ENCODE measurements at regions not wholly inside any gene's neighbourhood (a gene's known extent, or its start where the extent isn't known, plus 50 kb on each side); places are given as distances from the start of the nearest gene placed in this dataset.
"Not testable (repeated sequence)": the region's sequence is repeated elsewhere in the genome, so short reads cannot be mapped to it uniquely, and the experiment has no call there.

GRCh38 chr5:118466418-118466817 is 521.9 kb downstream of the DTWD2 start:
- TF ChIP-seq CTCF (IDR thresholded peaks at IDR 0.05; ENCODE audit: poor library complexity, severe bottlenecking) = no peak
- no peak for TF ChIP-seq RAD21 (conservative IDR thresholded peaks at IDR 0.05)
- no peak for TF ChIP-seq EP300 (conservative IDR thresholded peaks at IDR 0.05; ENCODE audit: poor library complexity, severe bottlenecking)
- no peak for TF ChIP-seq SMC3 (conservative IDR thresholded peaks at IDR 0.05; ENCODE audit: poor library complexity)
- TF ChIP-seq REST (IDR thresholded peaks at IDR 0.05; ENCODE audit: borderline replicate concordance) = no peak
- TF ChIP-seq TAF1 (IDR thresholded peaks at IDR 0.05; ENCODE audit: low read depth) = no peak
- no peak for TF ChIP-seq MXI1 (conservative IDR thresholded peaks at IDR 0.05; ENCODE audit: poor library complexity, severe bottlenecking)
- TF ChIP-seq EZH2 (IDR thresholded peaks at IDR 0.05; ENCODE audit: borderline replicate concordance, insufficient read depth, low read length, poor library complexity, severe bottlenecking) = no peak
- TF ChIP-seq POLR2AphosphoS5 (IDR thresholded peaks at IDR 0.05) = no peak
- H3K9ac ChIP-seq (ENCODE audit: low read length) = no peak overlapping the region
- no peaks in the 10 kb centered on the region for H3K9me3 ChIP-seq (ENCODE audit: low read length)

GRCh38 chr5:118462276-118462675 is 526.1 kb downstream of the DTWD2 start:
- not testable (repeated sequence) for H3K27me3 ChIP-seq (ENCODE audit: insufficient read depth, low read depth, low read length); H3K9me3 ChIP-seq (ENCODE audit: low read length); H3K9ac ChIP-seq (ENCODE audit: low read length); H3K79me2 ChIP-seq (replicated peaks; ENCODE audit: insufficient read depth, low read length); H3K9me2 ChIP-seq (ENCODE audit: insufficient read depth, low read length); H3K4me3 ChIP-seq (ENCODE audit: low read length); H3K4me2 ChIP-seq (ENCODE audit: low read length); H2AFZ ChIP-seq (ENCODE audit: low read depth, low read length); H3F3A ChIP-seq (ENCODE audit: insufficient read depth, low read length, poor library complexity, severe bottlenecking); H3K36me3 ChIP-seq (ENCODE audit: insufficient read depth, low read length); H3K27ac ChIP-seq (ENCODE audit: low read length); H4K20me1 ChIP-seq (ENCODE audit: insufficient read depth)

More at GRCh38 chr5:118466418-118466817, 521.9 kb downstream of the DTWD2 start:
- H3K27me3 ChIP-seq (ENCODE audit: insufficient read depth, low read depth, low read length) = no peaks in the 10 kb centered on the region
- H3K79me2 ChIP-seq (replicated peaks; ENCODE audit: insufficient read depth, low read length) = no peaks in the 10 kb centered on the region
- no peaks in the 10 kb centered on the region for H3F3A ChIP-seq (ENCODE audit: insufficient read depth, low read length, poor library complexity, severe bottlenecking)
- H3K4me2 ChIP-seq (ENCODE audit: low read length) = no peak overlapping the region
- H3K9me2 ChIP-seq (ENCODE audit: insufficient read depth, low read length) = no peaks in the 10 kb centered on the region
- no peaks in the 10 kb centered on the region for H4K20me1 ChIP-seq (ENCODE audit: insufficient read depth)
- no peak overlapping the region for H2AFZ ChIP-seq (ENCODE audit: low read depth, low read length)
- H3K4me3 ChIP-seq (ENCODE audit: low read length) = no peak overlapping the region
- H3K27ac ChIP-seq (ENCODE audit: low read length) = no peak overlapping the region
- no peaks in the 10 kb centered on the region for H3K36me3 ChIP-seq (ENCODE audit: insufficient read depth, low read length)

DNA sequence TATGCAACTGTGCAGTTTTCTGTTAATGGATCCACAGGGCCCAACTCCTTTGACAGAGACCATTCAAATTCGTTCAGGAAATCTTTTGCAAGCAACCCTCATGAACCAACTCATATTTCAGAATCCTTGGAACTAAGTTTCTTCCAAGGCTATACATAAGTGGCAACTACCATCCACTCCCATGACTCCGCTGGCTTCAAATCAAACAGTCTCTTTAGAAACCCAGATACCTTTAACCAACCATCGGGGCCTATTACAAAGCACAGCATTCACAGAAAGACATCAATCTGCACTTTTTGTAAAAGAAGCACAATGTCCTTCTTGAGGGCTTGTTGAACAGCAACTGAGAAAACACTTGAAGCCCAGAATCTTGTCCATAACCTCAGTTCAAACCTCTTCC is 526.9 kb downstream of the DTWD2 start:
- no peak overlapping the region for H3K4me2 ChIP-seq (ENCODE audit: low read length)
- no peak overlapping the region for H3K9ac ChIP-seq (ENCODE audit: low read length)
- H3F3A ChIP-seq (ENCODE audit: insufficient read depth, low read length, poor library complexity, severe bottlenecking) = no peaks in the 10 kb centered on the region
- no peaks in the 10 kb centered on the region for H3K79me2 ChIP-seq (replicated peaks; ENCODE audit: insufficient read depth, low read length)
- no peaks in the 10 kb centered on the region for H4K20me1 ChIP-seq (ENCODE audit: insufficient read depth)
- H3K9me3 ChIP-seq (ENCODE audit: low read length) = no peaks in the 10 kb centered on the region
- H2AFZ ChIP-seq (ENCODE audit: low read depth, low read length) = no peak overlapping the region
- no peaks in the 10 kb centered on the region for H3K9me2 ChIP-seq (ENCODE audit: insufficient read depth, low read length)
- H3K4me3 ChIP-seq (ENCODE audit: low read length) = no peak overlapping the region
- H3K36me3 ChIP-seq (ENCODE audit: insufficient read depth, low read length) = no peaks in the 10 kb centered on the region
- TF ChIP-seq TAF1 (IDR thresholded peaks at IDR 0.05; ENCODE audit: low read depth) (no peak), RAD21 (conservative IDR thresholded peaks at IDR 0.05) (no peak), CTCF (IDR thresholded peaks at IDR 0.05; ENCODE audit: poor library complexity, severe bottlenecking) (no peak), EP300 (conservative IDR thresholded peaks at IDR 0.05; ENCODE audit: poor library complexity, severe bottlenecking) (no peak), MXI1 (conservative IDR thresholded peaks at IDR 0.05; ENCODE audit: poor library complexity, severe bottlenecking) (no peak), EZH2 (IDR thresholded peaks at IDR 0.05; ENCODE audit: borderline replicate concordance, insufficient read depth, low read length, poor library complexity, severe bottlenecking) (no peak), SMC3 (conservative IDR thresholded peaks at IDR 0.05; ENCODE audit: poor library complexity) (no peak), POLR2AphosphoS5 (IDR thresholded peaks at IDR 0.05) (no peak), REST (IDR thresholded peaks at IDR 0.05; ENCODE audit: borderline replicate concordance) (no peak)
- no peaks in the 10 kb centered on the region for H3K27me3 ChIP-seq (ENCODE audit: insufficient read depth, low read depth, low read length)
- no peak overlapping the region for H3K27ac ChIP-seq (ENCODE audit: low read length)
